Naive B cell (primary cell): ENCODE measurements at regions not wholly inside any gene's neighbourhood (a gene's known extent, or its start where the extent isn't known, plus 50 kb on each side); places are given as distances from the start of the nearest gene placed in this dataset.
A peak's percentile ranks its signal among the peaks of the same experiment; 100 is the strongest.

Experiments
- ATAC-seq, 2 donors: fragments of 150-1000 bp; cut with Tn5 transposase; 2 replicates each; pipeline ENCODE4 v1.10.0; 2021; ENCODE audit warnings: low read depth in 2 of 2, mild to moderate bottlenecking in 2 of 2, moderate library complexity in 2 of 2
- DNase-seq: peaks from one replicate; pipeline ENCODE4 v3.0.0; 2022
- H3K27ac Mint-ChIP-seq, 6 donors: one replicate each; pipeline ENCODE4 v1.8.0; 2020 to 2022; ENCODE audit warnings: mild to moderate bottlenecking in 6 of 6, mixed read lengths in 6 of 6, moderate library complexity in 5 of 6, inconsistent platforms in 2 of 6
- H3K27me3 Mint-ChIP-seq, 3 donors: one replicate each; pipeline ENCODE4 v1.8.0; 2021 to 2022; ENCODE audit warnings: mixed read lengths in 3 of 3, mild to moderate bottlenecking in 1 of 3
- H3K36me3 Mint-ChIP-seq, 2 donors: one replicate each; pipeline ENCODE4 v1.8.0; 2020 to 2022; ENCODE audit warnings: mixed read lengths in 2 of 2, inconsistent platforms in 1 of 2, mild to moderate bottlenecking in 1 of 2
- H3K4me1 Mint-ChIP-seq, 3 donors: one replicate each; pipeline ENCODE4 v1.8.0; 2020 to 2022; ENCODE audit warnings: mixed read lengths in 3 of 3, inconsistent platforms in 1 of 3, mild to moderate bottlenecking in 1 of 3, moderate library complexity in 1 of 3
- H3K4me3 Mint-ChIP-seq, 8 donors: one replicate each; pipeline ENCODE4 v1.8.0; 2020 to 2022; ENCODE audit warnings: mild to moderate bottlenecking in 8 of 8, mixed read lengths in 8 of 8, moderate library complexity in 8 of 8, inconsistent platforms in 2 of 8
- H3K9me3 Mint-ChIP-seq, 7 donors: one replicate each; pipeline ENCODE4 v1.8.0; 2020 to 2022; ENCODE audit warnings: mixed read lengths in 7 of 7, mild to moderate bottlenecking in 5 of 7, inconsistent platforms in 2 of 7, moderate library complexity in 1 of 7

DNA sequence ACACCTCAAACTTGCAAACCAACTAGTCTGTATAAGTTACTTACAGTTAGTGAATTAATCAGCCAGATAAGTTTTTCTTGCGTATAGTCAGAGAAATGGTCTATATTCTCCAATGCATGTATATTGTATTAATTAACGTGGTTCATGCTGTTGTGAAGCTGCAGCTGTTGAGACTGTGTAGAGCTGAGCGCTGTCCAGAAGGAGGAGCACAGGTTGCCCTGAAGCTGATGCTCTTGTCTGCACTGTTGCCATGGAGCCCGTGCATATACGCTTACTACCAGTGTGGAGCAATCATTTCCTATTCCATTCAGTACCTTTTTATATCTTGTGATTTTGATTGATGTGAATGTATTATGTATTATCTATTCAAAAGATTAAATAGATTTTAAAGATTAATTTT is 74.3 kb upstream of the ARID2 start:
- H3K27me3 Mint-ChIP-seq = peaks cover 7 to 12% (median 11%) of the 10 kb centered on the region in 3 donors

DNA sequence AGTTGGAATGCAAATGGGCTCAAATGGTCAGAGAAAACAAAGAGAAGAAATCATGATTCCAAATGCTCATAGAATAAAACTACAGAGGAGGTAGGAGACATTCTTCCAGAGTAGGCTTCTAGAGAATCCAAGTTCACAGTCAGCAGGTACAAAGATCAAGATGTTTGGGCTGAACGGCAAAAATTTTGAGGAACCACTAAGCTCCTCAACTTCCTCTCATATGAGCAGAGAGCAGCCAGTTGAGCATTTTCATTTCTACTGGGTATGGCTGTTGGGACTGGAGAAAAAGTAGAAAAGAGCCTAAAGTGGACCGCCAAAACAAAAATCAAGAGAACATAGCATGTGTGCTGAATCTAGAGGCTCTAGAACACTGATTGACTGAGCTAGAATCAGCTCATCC is 73.8 kb upstream of the ARID2 start:
- DNase-seq = no peak
- ATAC-seq = peak in 1 of 2 donors; percentile 25
- peaks cover 6 to 11% (median 8%) of the 10 kb centered on the region in 3 donors for H3K27me3 Mint-ChIP-seq
- H3K4me1 Mint-ChIP-seq = peaks cover 0 to 8% (median 0%) of the 10 kb centered on the region in 3 donors
- H3K9me3 Mint-ChIP-seq = peaks cover 0 to 4% (median 0%) of the 10 kb centered on the region in 7 donors
- no peak overlapping the region for H3K4me3 Mint-ChIP-seq
- no peaks in the 10 kb centered on the region for H3K36me3 Mint-ChIP-seq
- no peak overlapping the region for H3K27ac Mint-ChIP-seq

More for the DNA sequence above, 74.3 kb upstream of the ARID2 start:
- no peak for DNase-seq
- ATAC-seq = peak; percentile 82 to 88
- H3K4me1 Mint-ChIP-seq = peaks cover 0 to 8% (median 0%) of the 10 kb centered on the region in 3 donors
- peaks cover 0 to 4% (median 0%) of the 10 kb centered on the region in 7 donors for H3K9me3 Mint-ChIP-seq
- H3K4me3 Mint-ChIP-seq = no peak overlapping the region
- no peaks in the 10 kb centered on the region for H3K36me3 Mint-ChIP-seq
- no peak overlapping the region for H3K27ac Mint-ChIP-seq

DNA sequence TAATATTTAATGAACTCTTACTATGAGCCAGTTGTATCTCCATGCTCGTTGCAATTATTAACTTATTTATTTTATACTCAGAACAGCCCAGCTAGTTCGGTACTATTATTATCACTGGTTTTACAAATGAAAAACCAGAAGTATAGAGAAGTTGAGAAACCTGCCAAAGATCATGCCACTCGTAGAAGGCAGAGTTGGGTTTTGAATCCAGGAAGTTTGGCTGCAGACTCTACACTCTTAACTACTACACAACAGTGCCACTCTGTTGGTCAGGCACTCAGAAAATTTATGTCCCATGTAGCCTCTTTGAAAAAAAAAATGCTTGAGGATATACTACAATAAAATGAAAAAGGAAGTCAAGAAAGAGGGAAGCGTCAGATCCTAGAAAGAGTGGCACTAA is 71.5 kb upstream of the ARID2 start:
- Mint-ChIP-seq H3K4me1 (peaks cover 0 to 8% (median 0%) of the 10 kb centered on the region in 3 donors), H3K27me3 (peaks cover 4 to 11% (median 6%) of the 10 kb centered on the region in 3 donors), H3K9me3 (peaks cover 0 to 4% (median 0%) of the 10 kb centered on the region in 7 donors), H3K4me3 (no peak overlapping the region), H3K36me3 (no peaks in the 10 kb centered on the region), H3K27ac (no peak overlapping the region)
- no peak for ATAC-seq
- DNase-seq = no peak

DNA sequence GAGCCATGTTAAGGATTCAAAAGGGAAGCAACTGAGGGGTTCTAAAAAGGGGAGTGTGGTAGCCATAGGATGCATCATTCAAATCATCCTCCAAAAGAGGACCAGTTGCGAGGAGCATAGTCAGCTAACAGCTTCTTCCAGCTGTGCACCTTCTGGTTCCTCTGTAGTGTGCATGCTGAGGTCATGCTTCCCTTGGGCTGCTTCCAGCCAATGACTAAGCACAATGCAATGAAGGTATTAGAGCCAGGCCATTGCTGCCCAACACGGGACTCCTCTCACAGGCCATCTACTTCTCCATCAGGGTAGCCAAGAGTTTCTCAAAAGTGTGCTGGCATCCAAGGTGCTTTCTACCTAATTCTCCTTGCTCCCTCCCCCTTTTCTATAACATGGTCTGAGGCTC is 69.2 kb upstream of the ARID2 start:
- Mint-ChIP-seq H3K9me3 (peaks cover 0 to 4% (median 0%) of the 10 kb centered on the region in 7 donors), H3K27me3 (peaks cover 4 to 11% (median 6%) of the 10 kb centered on the region in 3 donors), H3K4me1 (peaks cover 0 to 8% (median 0%) of the 10 kb centered on the region in 3 donors), H3K4me3 (no peak overlapping the region), H3K36me3 (no peaks in the 10 kb centered on the region), H3K27ac (no peak overlapping the region)
- ATAC-seq = no peak
- DNase-seq = no peak

DNA sequence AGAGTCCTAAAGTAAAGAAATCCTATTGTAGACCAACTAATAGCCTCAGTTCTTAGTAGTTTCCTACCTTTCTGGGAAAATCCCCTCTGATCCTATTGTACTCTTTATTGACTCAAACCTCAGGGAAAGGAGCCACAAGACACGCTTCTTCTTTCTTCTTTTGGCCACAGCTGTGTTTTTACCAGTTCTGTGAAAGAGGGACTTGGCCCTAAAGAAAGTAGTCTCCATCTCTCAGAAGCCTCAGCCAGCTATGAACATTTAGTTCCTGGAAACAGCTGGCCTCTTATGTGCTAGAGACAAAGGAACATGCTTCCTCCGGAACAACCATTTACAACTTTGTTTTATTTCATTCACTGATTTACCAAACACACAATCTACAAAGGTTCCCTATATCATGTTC is 66.1 kb upstream of the ARID2 start:
- Mint-ChIP-seq H3K9me3 (peaks cover 0 to 4% (median 0%) of the 10 kb centered on the region in 7 donors), H3K27ac (no peak overlapping the region), H3K4me1 (no peaks in the 10 kb centered on the region), H3K36me3 (no peaks in the 10 kb centered on the region), H3K4me3 (no peak overlapping the region), H3K27me3 (peaks cover 0 to 11% (median 4%) of the 10 kb centered on the region in 3 donors)
- no peak for ATAC-seq
- no peak for DNase-seq

DNA sequence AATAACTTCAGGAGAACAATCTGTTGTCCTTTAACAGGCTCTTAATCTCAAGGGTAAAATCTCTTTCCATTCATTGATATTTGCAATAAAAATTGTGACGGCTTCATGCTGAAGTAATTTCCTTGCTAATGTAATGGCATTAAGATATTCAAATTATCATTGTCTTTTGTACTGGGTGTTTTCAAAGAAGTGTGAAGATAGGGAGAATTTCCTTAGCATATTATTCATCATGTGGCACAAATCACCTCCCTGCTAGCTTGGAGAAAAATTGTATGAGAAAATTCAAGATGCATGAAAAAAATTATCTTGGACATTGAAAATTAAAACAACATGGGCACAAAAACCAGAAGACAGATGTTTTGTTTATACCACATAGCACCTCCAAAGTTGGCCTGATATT is 63.6 kb upstream of the ARID2 start:
- H3K36me3 Mint-ChIP-seq = no peaks in the 10 kb centered on the region
- no peak overlapping the region for H3K4me3 Mint-ChIP-seq
- peaks cover 0 to 4% (median 0%) of the 10 kb centered on the region in 7 donors for H3K9me3 Mint-ChIP-seq
- H3K27me3 Mint-ChIP-seq = no peaks in the 10 kb centered on the region
- no peak overlapping the region for H3K27ac Mint-ChIP-seq
- DNase-seq (no peak), ATAC-seq (no peak)
- H3K4me1 Mint-ChIP-seq = peaks cover 8 to 21% (median 11%) of the 10 kb centered on the region in 3 donors

DNA sequence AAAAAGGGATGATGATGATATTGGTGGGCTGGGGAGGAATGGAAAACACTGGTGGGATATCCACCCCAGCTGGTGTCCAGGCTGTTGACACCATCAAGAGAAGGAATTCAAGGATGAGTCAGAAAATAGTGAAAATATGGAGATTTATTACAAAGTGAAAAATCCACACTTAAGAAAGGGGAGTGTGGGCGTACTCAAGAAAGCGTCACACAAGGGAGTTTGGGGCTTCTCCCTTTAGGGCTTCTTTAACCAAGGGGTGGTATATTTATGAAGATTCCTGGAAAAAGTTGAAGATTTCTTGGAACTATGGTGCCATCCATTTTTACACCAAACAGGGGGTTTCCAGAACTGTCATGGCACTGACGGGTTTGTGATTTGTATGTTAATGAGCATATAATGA is 63.1 kb upstream of the ARID2 start:
- no peak overlapping the region for H3K4me3 Mint-ChIP-seq
- no peak for ATAC-seq
- no peaks in the 10 kb centered on the region for H3K27me3 Mint-ChIP-seq
- no peaks in the 10 kb centered on the region for H3K36me3 Mint-ChIP-seq
- DNase-seq = no peak
- H3K4me1 Mint-ChIP-seq = peaks cover 8 to 21% (median 11%) of the 10 kb centered on the region in 3 donors
- H3K9me3 Mint-ChIP-seq = peaks cover 0 to 4% (median 0%) of the 10 kb centered on the region in 7 donors
- H3K27ac Mint-ChIP-seq = no peak overlapping the region

DNA sequence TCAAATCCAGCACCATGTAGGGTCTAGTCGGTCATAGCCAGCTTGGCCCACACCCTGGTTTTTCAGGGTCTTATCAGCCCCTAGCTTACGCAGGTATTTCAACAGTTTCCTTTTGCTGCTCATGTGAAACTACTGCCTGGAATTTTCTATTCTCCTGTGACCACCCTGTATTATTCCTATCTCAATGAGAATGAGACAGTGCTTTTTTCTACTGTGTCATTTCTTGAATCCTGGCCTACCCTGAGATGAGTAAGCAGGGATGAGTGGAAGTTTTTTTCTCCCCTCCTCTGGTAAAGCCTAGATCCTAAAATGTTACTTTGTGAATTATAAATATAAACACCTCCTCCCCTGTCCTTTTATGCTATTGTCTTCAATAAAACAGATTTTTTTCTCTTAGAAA is 62.7 kb upstream of the ARID2 start:
- H3K27ac Mint-ChIP-seq = no peak overlapping the region

DNA sequence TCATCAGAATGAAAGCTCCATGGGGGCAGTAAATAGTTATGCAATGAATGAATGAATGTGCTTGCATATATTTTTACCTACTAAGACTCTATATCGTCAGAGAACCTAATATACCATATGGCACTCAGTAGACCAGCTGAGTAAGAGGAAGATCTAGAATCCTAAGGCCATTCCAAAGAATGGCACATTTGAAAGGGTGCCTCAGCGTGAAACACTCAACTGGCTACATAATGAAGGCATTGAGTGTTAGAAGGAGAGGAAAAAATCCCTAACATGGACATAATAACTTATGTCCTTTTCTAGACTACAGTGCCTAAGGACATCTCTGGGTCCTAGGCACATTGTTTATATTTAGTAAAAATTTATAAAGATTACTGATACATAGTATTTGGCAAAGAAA is 61.7 kb upstream of the ARID2 start:
- H3K4me3 Mint-ChIP-seq = no peak overlapping the region
- H3K4me1 Mint-ChIP-seq = peaks cover 8 to 21% (median 11%) of the 10 kb centered on the region in 3 donors
- H3K27me3 Mint-ChIP-seq = no peaks in the 10 kb centered on the region
- ATAC-seq (no peak), DNase-seq (no peak)
- peaks cover 0 to 4% (median 0%) of the 10 kb centered on the region in 7 donors for H3K9me3 Mint-ChIP-seq
- H3K36me3 Mint-ChIP-seq = no peaks in the 10 kb centered on the region
- H3K27ac Mint-ChIP-seq = peak overlapping the region in 1 of 6 donors; percentile 35

More for the DNA sequence above, 62.7 kb upstream of the ARID2 start:
- Mint-ChIP-seq H3K27me3 (no peaks in the 10 kb centered on the region), H3K9me3 (peaks cover 0 to 4% (median 0%) of the 10 kb centered on the region in 7 donors), H3K4me3 (no peak overlapping the region), H3K4me1 (peaks cover 8 to 21% (median 11%) of the 10 kb centered on the region in 3 donors), H3K36me3 (no peaks in the 10 kb centered on the region)
- ATAC-seq (no peak), DNase-seq (no peak)

DNA sequence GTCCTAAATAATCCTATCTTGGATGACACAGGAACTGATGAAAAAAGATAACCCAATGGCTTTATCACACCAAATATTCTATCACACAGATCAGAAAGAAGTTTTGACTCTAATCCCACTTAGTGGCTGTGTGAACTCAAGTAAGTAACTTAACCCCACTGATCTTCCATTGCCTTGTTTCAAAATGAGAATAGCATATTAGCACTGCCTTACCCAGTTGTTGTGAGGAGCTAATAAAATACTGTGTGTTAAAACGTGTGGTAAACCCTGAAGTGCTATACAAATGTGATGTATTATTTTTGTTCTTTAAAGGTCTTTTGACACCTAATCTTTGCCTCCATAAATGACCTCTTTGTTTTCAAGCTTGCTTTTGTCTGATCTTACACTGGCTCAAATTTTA is 60.9 kb upstream of the ARID2 start:
- DNase-seq (no peak), ATAC-seq (no peak)
- no peaks in the 10 kb centered on the region for H3K27me3 Mint-ChIP-seq
- peak overlapping the region in 4 of 8 donors; percentile 60 to 77 (median 72) for H3K4me3 Mint-ChIP-seq
- H3K27ac Mint-ChIP-seq = peak overlapping the region; percentile 10 to 91 (median 64)
- H3K4me1 Mint-ChIP-seq = peaks cover 8 to 21% (median 11%) of the 10 kb centered on the region in 3 donors
- no peaks in the 10 kb centered on the region for H3K36me3 Mint-ChIP-seq
- H3K9me3 Mint-ChIP-seq = peaks cover 0 to 4% (median 0%) of the 10 kb centered on the region in 7 donors

DNA sequence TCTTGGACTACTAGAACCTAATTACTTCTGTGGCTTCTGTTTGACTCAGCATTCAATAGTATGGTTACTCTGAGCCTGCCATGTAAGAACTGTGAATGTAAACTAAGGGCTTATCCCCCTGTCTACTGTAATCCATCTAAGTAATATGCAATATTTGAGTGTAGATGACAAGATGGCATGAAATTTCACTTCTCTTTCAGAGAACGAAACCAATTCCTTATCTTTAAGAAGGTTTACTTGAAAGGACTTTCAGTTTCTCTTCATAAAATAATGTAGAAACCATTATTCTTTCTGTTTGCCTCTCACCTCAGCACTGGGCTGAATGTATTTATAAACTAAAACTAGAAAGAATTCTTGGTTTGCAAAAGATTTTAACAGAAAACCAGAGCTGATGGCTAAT is 60.4 kb upstream of the ARID2 start:
- no peaks in the 10 kb centered on the region for H3K36me3 Mint-ChIP-seq
- ATAC-seq (peak; percentile 83 to 84), DNase-seq (peak; percentile 38)
- no peaks in the 10 kb centered on the region for H3K27me3 Mint-ChIP-seq
- H3K27ac Mint-ChIP-seq = peak overlapping the region; percentile 10 to 91 (median 64)
- H3K4me1 Mint-ChIP-seq = peaks cover 8 to 21% (median 11%) of the 10 kb centered on the region in 3 donors
- H3K4me3 Mint-ChIP-seq = peak overlapping the region; percentile 1 to 83 (median 70)
- peaks cover 0 to 4% (median 0%) of the 10 kb centered on the region in 7 donors for H3K9me3 Mint-ChIP-seq

DNA sequence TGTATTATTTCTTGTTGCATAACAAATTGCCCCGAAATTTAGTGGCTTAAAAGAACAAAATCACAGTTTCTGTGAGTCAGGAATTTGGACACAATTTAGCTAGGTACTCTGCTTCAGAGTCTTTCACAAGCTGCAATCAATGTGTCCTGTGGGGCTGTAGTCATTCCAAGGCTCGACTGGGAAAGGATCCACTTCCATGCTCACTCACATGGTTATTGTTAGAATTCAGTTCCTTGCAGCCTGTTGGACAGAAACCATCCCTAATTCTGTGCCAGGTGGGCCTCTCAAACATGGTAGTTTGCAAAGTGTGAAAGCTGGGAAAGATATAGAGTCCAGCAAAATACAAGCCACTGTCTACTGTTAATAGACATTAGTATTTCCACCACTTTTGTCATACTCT is 59.7 kb upstream of the ARID2 start:
- peak overlapping the region in 3 of 8 donors; percentile 8 to 50 (median 37) for H3K4me3 Mint-ChIP-seq

DNA sequence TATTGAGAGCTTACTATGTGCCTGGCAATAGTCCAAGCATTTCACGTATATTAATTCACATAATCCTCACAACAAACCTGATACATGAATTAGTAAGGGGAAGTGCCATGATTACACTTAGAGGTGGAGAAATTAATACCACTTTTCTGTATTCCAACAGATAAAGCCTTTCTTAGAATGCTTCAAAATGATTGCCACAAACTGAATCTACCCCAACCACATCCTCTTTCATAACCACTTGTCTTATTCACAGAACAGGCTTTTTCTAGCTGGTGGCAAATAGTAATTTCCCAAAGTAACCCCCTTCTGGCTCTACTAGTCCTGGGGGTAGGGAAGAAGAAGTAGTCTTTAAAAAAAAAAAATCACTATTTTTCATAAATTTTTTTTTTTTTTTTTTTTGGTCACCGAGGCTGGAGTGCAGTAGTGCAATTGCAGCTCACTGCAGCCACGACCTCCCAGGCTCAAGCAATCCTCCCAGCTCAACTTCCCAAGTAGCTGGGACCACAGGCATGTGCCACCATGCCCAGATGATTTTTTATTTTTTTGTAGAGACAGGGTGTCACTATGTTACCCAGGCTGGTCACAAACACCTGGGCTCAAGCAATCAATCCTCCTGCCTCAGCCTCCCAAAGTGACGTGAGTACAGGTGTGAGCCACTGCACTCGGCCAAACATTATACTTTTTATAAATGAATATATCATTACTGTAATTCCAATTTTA is 59.0 kb upstream of the ARID2 start:
- H3K9me3 Mint-ChIP-seq = peaks cover 0 to 4% (median 0%) of the 10 kb centered on the region in 7 donors
- H3K36me3 Mint-ChIP-seq = no peaks in the 10 kb centered on the region
- DNase-seq (peak; percentile 24), ATAC-seq (peak; percentile 68 to 74)
- H3K4me3 Mint-ChIP-seq = peak overlapping the region in 5 of 8 donors; percentile 14 to 52 (median 27)
- H3K27ac Mint-ChIP-seq = peak overlapping the region in 1 of 6 donors; percentile 24
- no peaks in the 10 kb centered on the region for H3K27me3 Mint-ChIP-seq
- H3K4me1 Mint-ChIP-seq = peaks cover 8 to 21% (median 11%) of the 10 kb centered on the region in 3 donors

More for the DNA sequence above, 59.7 kb upstream of the ARID2 start:
- no peak for ATAC-seq
- Mint-ChIP-seq H3K9me3 (peaks cover 0 to 4% (median 0%) of the 10 kb centered on the region in 7 donors), H3K4me1 (peaks cover 8 to 21% (median 11%) of the 10 kb centered on the region in 3 donors), H3K36me3 (no peaks in the 10 kb centered on the region), H3K27me3 (no peaks in the 10 kb centered on the region), H3K27ac (no peak overlapping the region)
- DNase-seq = no peak

DNA sequence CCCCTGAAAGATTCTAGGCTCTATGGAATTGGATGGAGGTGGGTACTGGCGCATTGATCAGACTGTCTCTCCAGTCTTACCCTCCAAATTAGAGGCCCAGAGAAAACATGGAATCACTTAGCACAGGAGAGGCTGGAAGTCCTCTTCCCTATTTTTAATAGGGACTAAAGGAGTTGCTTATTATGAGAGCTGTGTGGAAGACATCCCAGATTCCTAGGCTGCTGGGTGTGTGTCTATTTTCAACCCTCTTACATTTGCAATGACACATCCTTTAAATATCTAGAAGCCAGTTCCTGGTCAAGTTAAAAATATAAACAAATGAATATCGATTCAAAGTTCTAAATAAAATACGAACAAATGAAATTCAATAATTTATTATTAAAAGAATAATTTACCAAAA is 58.3 kb upstream of the ARID2 start:
- no peak for ATAC-seq
- Mint-ChIP-seq H3K9me3 (peaks cover 0 to 4% (median 0%) of the 10 kb centered on the region in 7 donors), H3K4me3 (peak overlapping the region in 2 of 8 donors; percentile 4 to 42), H3K27ac (no peak overlapping the region), H3K36me3 (no peaks in the 10 kb centered on the region), H3K27me3 (no peaks in the 10 kb centered on the region), H3K4me1 (peaks cover 8 to 21% (median 11%) of the 10 kb centered on the region in 3 donors)
- DNase-seq = no peak
